ENCODE measurements at regions not wholly inside any gene's neighbourhood (a gene's known extent, or its start where the extent isn't known, plus 50 kb on each side); places are given as distances from the start of the nearest gene placed in this dataset.

DNA sequence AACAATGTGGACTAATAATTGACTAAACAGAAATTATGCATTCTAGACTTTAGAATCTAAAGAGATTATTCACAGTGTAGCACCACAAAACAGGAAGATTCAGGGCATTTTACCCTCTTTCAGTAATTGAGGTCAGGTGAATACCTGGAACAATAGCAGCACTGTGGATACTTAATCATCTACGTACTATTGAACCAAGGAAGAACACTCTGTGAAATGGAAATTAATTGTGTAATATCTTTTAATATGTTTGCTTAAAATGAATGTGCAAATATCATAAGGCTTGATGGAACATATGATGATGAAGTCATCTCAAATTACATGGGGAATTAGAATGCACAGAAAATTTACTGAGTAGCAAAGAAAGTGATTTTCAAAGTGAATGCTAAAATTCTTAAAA, 68.5 kb upstream of the MAP9 start:
- TF ChIP-seq, protein P1, sequence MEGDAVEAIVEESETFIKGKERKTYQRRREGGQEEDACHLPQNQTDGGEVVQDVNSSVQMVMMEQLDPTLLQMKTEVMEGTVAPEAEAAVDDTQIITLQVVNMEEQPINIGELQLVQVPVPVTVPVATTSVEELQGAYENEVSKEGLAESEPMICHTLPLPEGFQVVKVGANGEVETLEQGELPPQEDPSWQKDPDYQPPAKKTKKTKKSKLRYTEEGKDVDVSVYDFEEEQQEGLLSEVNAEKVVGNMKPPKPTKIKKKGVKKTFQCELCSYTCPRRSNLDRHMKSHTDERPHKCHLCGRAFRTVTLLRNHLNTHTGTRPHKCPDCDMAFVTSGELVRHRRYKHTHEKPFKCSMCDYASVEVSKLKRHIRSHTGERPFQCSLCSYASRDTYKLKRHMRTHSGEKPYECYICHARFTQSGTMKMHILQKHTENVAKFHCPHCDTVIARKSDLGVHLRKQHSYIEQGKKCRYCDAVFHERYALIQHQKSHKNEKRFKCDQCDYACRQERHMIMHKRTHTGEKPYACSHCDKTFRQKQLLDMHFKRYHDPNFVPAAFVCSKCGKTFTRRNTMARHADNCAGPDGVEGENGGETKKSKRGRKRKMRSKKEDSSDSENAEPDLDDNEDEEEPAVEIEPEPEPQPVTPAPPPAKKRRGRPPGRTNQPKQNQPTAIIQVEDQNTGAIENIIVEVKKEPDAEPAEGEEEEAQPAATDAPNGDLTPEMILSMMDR (IDR thresholded peaks at IDR 0.05; ENCODE audit: poor library complexity, severe bottlenecking) = no peak
- TF ChIP-seq EZH2 (IDR thresholded peaks at IDR 0.05; ENCODE audit: borderline replicate concordance, insufficient read depth, low read length, poor library complexity, severe bottlenecking) (no peak), TAF1 (IDR thresholded peaks at IDR 0.05; ENCODE audit: low read depth) (no peak), RAD21 (conservative IDR thresholded peaks at IDR 0.05) (no peak), SMC3 (conservative IDR thresholded peaks at IDR 0.05; ENCODE audit: poor library complexity) (no peak), POLR2AphosphoS5 (IDR thresholded peaks at IDR 0.05) (no peak), EP300 (conservative IDR thresholded peaks at IDR 0.05; ENCODE audit: poor library complexity, severe bottlenecking) (no peak), MXI1 (conservative IDR thresholded peaks at IDR 0.05; ENCODE audit: poor library complexity, severe bottlenecking) (no peak)
- TF ChIP-seq, protein P2, sequence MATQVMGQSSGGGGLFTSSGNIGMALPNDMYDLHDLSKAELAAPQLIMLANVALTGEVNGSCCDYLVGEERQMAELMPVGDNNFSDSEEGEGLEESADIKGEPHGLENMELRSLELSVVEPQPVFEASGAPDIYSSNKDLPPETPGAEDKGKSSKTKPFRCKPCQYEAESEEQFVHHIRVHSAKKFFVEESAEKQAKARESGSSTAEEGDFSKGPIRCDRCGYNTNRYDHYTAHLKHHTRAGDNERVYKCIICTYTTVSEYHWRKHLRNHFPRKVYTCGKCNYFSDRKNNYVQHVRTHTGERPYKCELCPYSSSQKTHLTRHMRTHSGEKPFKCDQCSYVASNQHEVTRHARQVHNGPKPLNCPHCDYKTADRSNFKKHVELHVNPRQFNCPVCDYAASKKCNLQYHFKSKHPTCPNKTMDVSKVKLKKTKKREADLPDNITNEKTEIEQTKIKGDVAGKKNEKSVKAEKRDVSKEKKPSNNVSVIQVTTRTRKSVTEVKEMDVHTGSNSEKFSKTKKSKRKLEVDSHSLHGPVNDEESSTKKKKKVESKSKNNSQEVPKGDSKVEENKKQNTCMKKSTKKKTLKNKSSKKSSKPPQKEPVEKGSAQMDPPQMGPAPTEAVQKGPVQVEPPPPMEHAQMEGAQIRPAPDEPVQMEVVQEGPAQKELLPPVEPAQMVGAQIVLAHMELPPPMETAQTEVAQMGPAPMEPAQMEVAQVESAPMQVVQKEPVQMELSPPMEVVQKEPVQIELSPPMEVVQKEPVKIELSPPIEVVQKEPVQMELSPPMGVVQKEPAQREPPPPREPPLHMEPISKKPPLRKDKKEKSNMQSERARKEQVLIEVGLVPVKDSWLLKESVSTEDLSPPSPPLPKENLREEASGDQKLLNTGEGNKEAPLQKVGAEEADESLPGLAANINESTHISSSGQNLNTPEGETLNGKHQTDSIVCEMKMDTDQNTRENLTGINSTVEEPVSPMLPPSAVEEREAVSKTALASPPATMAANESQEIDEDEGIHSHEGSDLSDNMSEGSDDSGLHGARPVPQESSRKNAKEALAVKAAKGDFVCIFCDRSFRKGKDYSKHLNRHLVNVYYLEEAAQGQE (IDR thresholded peaks at IDR 0.05; ENCODE audit: borderline replicate concordance) = no peak

Measured in neural cell (in vitro differentiated cells).